Stomach (tissue), 8 donors: ENCODE measurements at regions not wholly inside any gene's neighbourhood (a gene's known extent, or its start where the extent isn't known, plus 50 kb on each side); places are given as distances from the start of the nearest gene placed in this dataset.

Experiments used
- DNase-seq, 2 donors: peaks; one replicate each; pipeline versions ENCODE4 v3.0.0 to v3.0.0-alpha.2; 2013 to 2019
- H3K27ac ChIP-seq, 5 donors: fragments of 200-600 bp in 4 of 5; sonication (generic) in 4 of 5; one replicate each; pipeline ENCODE4 v1.5.1; 2013 to 2019; ENCODE audit warnings: mild to moderate bottlenecking in 1 of 5, moderate library complexity in 1 of 5
- H3K27me3 ChIP-seq, 3 donors: fragments of 200-600 bp; sonication (generic); one replicate each; pipeline ENCODE4 v1.5.1; 2017 to 2019; ENCODE audit warnings: mixed run types in 1 of 3
- H3K36me3 ChIP-seq, 4 donors: fragments of 200-600 bp; sonication (generic); 1 replicate in 3 of 4; 2 replicates in 1 of 4; pipeline ENCODE4 v1.5.1; 2016 to 2019
- H3K4me1 ChIP-seq, 4 donors: fragments of 200-600 bp; sonication (generic); one replicate each; pipeline ENCODE4 v1.5.1; 2016 to 2019
- H3K4me3 ChIP-seq, 4 donors: fragments of 200-600 bp; sonication (generic) in 3 of 4; one replicate each; pipeline ENCODE4 v1.5.1; 2016 to 2019; ENCODE audit warnings: mild to moderate bottlenecking in 1 of 4
- H3K9me3 ChIP-seq, 4 donors: fragments of 200-600 bp; sonication (generic); one replicate each; pipeline ENCODE4 v1.5.1; 2016 to 2019
- CTCF ChIP-seq, 7 experiments: fragments of 450-650 bp in 4 of 7; fragments of 200-600 bp in 3 of 7; sonication (generic) in 3 of 7; IDR thresholded peaks; one replicate each; pipeline ENCODE4 v1.5.1; 2016 to 2019; ENCODE audit warnings: antibody characterized with exemption in 7 of 7, control low read depth in 2 of 7, mild to moderate bottlenecking in 1 of 7
- EP300 ChIP-seq: sonication (generic); formaldehyde crosslinking; IDR thresholded peaks from one replicate; pipeline ENCODE4 v1.6.1; 2017; ENCODE audit warnings: antibody characterized with exemption
- POLR2A ChIP-seq, 4 donors: fragments of 450-650 bp; IDR thresholded peaks; one replicate each; pipeline ENCODE4 v1.6.1; 2016; ENCODE audit warnings: antibody characterized with exemption in 4 of 4, control low read depth in 2 of 4, mild to moderate bottlenecking in 1 of 4, moderate library complexity in 1 of 4
- POLR2AphosphoS5 ChIP-seq, 3 donors: sonication (generic); formaldehyde crosslinking; IDR thresholded peaks; one replicate each; pipeline ENCODE4 v1.6.1; 2016; ENCODE audit warnings: antibody characterized with exemption in 3 of 3
- WGBS, 5 donors: extraction: QIAGEN DNeasy Blood & Tissue Kit in 3 of 5; methylation state at CpG; one replicate each; pipeline versions ENCODE4 v1.1.5 to v1.1.7; 2013 to 2018; 5-methylcytosine and 5-hydroxymethylcytosine counted together
- intact Hi-C: fragments of 100-400 bp; cut with DNase I; formaldehyde crosslinking; loops from one replicate; pipeline ENCODE4 v1.15.1; 2023; ENCODE audit warnings: low total_unique reads
- donor health status: healthy with polysubstance abuse.
- donor health status: Bipolar disorder and iron deficiency.
- donor health status: healthy.

- peak in 1 of 2 donors; percentile 28 for DNase-seq
- Histone ChIP-seq H3K4me1 (peaks cover 0 to 34% (median 4%) of the 10 kb centered on the region in 4 donors), H3K27ac (no peak overlapping the region), H3K36me3 (no peaks in the 10 kb centered on the region), H3K27me3 (no peaks in the 10 kb centered on the region), H3K9me3 (no peaks in the 10 kb centered on the region), H3K4me3 (no peak overlapping the region)
- WGBS, 5 donors = 48 to 79% (median 61%) methylated on average over 8 of the region's 8 CpGs
- intact Hi-C loops = no loop called here
- TF ChIP-seq POLR2A (IDR thresholded peaks at IDR 0.05) = no peak
- TF ChIP-seq EP300 = no peak
- TF ChIP-seq POLR2AphosphoS5 (IDR thresholded peaks at IDR 0.05) = no peak
- TF ChIP-seq CTCF (IDR thresholded peaks at IDR 0.05) = no peak
These were observed 107.3 kb downstream of the AHR start for GRCh38 chr7:17405786-17406185.

- H3K36me3 ChIP-seq = no peaks in the 10 kb centered on the region
- intact Hi-C loops = no loop called here
- H3K27me3 ChIP-seq = no peaks in the 10 kb centered on the region
- peaks cover 0 to 34% (median 4%) of the 10 kb centered on the region in 4 donors for H3K4me1 ChIP-seq
- H3K27ac ChIP-seq = peak overlapping the region in 4 of 5 donors; percentile 18 to 75 (median 42)
- no peaks in the 10 kb centered on the region for H3K9me3 ChIP-seq
- TF ChIP-seq CTCF (IDR thresholded peaks at IDR 0.05) (no peak), POLR2A (IDR thresholded peaks at IDR 0.05) (no peak), EP300 (no peak)
- DNase-seq = peak in 1 of 2 donors; percentile 18
- WGBS, 5 donors = 61 to 82% (median 75%) methylated on average over 3 of the region's 3 CpGs
- no peak overlapping the region for H3K4me3 ChIP-seq
These were observed 108.3 kb downstream of the AHR start for GRCh38 chr7:17406738-17407137.

- H3K4me1 ChIP-seq = peaks cover 0 to 34% (median 4%) of the 10 kb centered on the region in 4 donors
- no peak for DNase-seq
- TF ChIP-seq CTCF (IDR thresholded peaks at IDR 0.05) = no peak
- no peak for TF ChIP-seq EP300
- no peak for TF ChIP-seq POLR2AphosphoS5 (IDR thresholded peaks at IDR 0.05)
- no peak for TF ChIP-seq POLR2A (IDR thresholded peaks at IDR 0.05)
- peak overlapping the region in 4 of 5 donors; percentile 18 to 75 (median 46) for H3K27ac ChIP-seq
- no peaks in the 10 kb centered on the region for H3K9me3 ChIP-seq
- H3K4me3 ChIP-seq = no peak overlapping the region
- H3K36me3 ChIP-seq = no peaks in the 10 kb centered on the region
- intact Hi-C loops = no loop called here
- no peaks in the 10 kb centered on the region for H3K27me3 ChIP-seq
These were observed 108.8 kb downstream of the AHR start for GRCh38 chr7:17407229-17407628.

- intact Hi-C loops = no loop called here
- H3K9me3 ChIP-seq = no peaks in the 10 kb centered on the region
- peak overlapping the region; percentile 19 to 75 (median 47) for H3K27ac ChIP-seq
- no peaks in the 10 kb centered on the region for H3K36me3 ChIP-seq
- H3K4me3 ChIP-seq = no peak overlapping the region
- peak; percentile 65 to 84 for DNase-seq
- H3K27me3 ChIP-seq = no peaks in the 10 kb centered on the region
- H3K4me1 ChIP-seq = peaks cover 0 to 28% (median 4%) of the 10 kb centered on the region in 4 donors
- WGBS, 5 donors = 15 to 26% (median 20%) methylated on average over 5 of the region's 5 CpGs
- no peak for TF ChIP-seq CTCF (IDR thresholded peaks at IDR 0.05)
- TF ChIP-seq POLR2AphosphoS5 (IDR thresholded peaks at IDR 0.05) = peak in 2 of 3 donors; percentile 73 to 89
- TF ChIP-seq EP300 = no peak
- TF ChIP-seq POLR2A (IDR thresholded peaks at IDR 0.05) = no peak
These were observed 109.9 kb downstream of the AHR start for GRCh38 chr7:17408245-17408903.
